HG02885 (cell line): ENCODE measurements at regions not wholly inside any gene's neighbourhood (a gene's known extent, or its start where the extent isn't known, plus 50 kb on each side); places are given as distances from the start of the nearest gene placed in this dataset.
"Not testable (repeated sequence)": the region's sequence is repeated elsewhere in the genome, so short reads cannot be mapped to it uniquely, and the experiment has no call there.

Source experiments
- ATAC-seq: cut with Tn5 transposase; IDR thresholded peaks from one replicate; pipeline ENCODE4 v1.9.1; 2021; ENCODE audit warnings: mild to moderate bottlenecking; ENCODE audit not compliant: unreplicated experiment, poor library complexity

DNA sequence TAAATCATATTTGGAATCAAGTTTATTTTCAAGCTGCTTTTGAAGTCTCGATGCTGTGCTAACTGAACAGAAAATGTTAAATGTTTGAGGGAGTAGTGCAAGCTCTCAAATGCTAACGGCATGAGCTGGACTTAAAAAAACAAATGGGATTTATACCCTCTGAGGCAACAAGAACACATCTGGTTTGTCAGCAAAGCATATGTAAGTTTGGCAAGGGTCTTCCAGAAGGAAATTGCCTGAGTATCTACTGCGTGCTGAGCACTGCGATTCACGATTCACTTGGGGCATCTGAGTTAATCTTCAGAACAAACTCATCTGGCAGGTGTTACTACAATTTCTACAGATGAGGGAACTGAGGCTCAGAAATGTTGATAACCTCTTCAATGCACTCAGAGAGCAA, 98.4 kb upstream of the C9orf72 start:
- ATAC-seq: no peak

DNA sequence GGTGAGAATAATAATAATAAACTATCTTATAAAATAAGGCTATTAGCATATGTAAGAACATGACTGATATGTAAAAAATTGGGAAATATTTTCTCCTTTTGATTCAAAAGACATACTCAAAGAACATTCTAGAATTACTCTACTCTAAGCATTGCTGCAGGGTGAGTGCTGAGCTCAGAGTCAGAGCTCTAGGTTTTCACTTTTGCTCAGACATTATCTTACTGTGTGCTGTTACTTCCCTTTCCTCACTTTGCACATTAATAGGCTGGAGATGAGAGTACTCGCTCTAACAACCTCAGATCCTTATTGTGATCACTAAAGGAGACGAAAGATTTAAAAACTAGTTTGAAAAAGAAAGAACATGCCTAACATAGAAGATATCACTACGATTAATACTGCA, 99.4 kb upstream of the C9orf72 start:
- no peak for ATAC-seq

DNA sequence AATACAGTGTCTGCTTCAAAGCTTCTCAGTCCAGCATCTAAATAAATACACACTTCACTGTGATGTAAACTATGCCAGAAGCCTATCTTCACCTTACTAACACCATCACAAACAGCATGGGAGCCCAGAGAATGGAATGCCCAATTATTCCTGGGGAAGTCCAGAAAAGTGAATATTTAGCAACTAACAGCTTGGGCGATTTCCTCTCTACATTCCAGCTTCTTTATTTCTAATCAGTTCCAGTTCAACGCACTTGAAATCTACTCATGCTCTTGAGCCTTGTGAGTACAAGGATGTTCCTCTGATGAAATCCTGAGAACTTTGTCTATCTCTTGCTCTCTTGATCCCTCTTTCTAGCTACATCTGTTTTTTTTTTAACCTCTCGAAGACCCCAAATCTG, 100.4 kb upstream of the C9orf72 start:
- ATAC-seq: no peak

DNA sequence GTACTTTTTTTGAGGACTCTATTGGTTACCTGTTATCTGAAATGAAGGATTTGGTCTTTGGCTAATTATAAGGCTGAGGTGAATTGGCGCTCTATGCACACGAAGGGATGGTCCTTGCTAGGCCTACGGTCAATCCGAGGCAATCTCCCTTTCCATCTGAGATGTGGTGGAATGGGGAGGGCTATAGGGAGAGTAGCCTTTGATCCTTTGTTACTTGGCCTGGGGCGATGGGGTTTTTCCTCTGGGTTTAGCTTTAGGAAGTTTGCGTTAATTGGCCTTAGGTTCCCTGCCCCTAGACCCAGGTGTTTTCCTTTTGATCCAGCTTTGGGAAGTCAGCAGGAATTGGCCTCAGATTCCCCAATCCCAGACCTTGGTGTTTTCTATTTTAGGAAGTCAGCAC, 102.1 kb upstream of the C9orf72 start:
- ATAC-seq: no peak

DNA sequence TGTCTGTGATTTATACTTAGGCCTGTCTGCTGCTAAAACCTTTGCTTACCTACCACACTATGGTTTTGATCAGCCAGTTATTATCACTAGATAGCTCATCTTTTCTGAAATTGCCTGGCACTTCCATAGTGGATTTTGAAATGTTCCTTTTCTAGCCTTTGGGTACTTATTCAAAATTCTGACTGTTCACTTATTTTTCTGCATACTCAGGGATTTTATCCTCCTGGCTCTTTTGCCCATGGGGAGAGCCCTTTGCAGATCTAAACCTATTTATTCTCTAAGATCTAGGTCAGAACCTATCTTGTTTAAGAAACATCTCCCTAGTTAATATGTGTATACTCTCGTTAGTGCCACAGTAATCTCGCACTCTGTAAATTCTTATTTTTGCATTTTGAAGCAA, 103.5 kb upstream of the C9orf72 start:
- no peak for ATAC-seq

DNA sequence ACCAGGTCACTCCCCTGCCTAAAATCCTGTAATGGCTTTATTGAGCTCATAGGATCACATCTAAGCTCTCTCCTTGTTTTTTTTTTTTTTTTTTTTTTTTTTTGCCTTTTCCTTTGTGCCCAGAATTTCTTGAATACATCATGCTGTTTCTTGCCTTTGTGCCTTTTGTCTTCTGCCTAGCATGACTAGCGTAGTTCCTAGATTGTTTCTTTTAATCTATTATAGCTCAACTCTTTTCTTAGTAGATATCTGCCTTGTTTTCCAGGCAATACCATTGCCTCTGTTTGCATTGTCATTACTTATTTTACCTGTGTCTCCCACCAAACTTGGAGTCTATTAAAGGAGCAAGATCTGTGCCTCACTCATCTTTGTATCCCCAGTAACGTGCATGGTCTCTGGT, 106.1 kb upstream of the C9orf72 start:
- no peak for ATAC-seq

DNA sequence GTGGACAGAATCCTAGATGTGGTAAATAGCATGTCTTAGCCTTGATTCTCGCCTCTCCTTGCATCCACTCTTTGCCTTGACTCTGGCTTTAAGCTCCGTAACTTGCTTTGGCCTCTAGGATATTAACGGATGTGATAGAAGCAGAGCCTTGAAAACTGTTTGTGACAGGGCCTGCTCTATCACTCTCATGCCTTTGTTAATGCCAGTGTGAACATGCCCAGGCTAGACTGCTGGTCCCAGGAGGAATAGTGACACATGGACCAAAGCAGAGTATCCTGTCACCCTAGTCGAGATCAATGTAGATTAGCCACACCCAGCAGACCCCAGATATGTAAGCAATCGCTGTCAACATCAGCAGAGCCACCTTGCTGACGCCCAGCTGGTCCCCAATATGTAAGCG, 109.9 kb upstream of the C9orf72 start:
- no peak for ATAC-seq

DNA sequence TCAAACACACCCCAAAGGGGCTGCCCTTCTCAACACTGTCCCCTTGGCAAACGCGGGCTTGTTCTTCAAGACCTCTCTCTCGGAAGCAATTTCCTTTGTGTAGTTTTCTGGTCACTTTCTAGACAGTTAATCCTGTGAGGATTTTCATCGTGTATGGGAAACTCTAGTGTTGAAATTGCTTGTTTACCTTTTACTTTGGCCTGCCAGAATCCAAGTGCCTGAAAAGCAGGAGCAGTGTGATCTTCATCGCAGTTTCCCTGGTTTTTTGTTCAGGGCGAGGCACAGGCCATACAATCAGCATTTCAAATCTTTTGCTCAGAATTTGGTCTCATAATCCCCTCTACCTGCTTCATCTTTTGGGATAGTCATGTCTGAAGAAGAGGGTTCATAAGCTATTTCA, 115.7 kb upstream of the C9orf72 start:
- ATAC-seq: no peak

DNA sequence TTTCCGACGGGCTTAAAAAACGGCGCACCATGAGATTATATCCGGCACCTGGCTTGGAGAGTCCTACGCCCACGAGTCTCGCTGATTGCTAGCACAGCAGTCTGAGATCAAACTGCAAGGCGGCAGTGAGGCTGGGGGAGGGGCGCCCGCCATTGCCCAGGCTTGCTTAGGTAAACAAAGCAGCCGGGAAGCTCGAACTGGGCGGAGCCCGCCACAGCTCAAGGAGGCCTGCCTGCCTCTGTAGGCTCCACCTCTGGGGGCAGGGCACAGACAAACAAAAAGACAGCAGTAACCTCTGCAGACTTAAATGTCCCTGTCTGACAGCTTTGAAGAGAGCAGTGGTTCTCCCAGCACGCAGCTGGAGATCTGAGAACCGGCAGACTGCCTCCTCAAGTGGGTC, 117.5 kb upstream of the C9orf72 start:
- not testable (repeated sequence) for ATAC-seq

DNA sequence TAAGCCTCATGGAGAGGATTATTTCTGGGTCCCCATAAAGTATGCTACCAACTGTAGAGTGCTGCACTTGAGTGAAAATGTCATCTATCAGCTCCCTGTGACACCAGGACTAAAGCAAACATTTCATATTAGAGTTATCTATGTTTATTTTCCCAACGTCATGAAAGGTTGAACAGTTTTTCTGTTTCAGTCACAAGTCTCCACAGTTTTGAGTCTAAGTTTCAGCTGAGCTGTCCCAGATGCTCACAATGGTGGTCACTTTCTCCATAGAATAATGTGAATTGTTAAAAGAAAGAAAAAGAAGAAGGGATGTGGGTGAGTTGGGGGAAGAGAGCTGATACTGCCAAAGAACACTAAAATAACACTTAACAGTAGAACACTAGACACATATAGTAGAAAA, 126.3 kb upstream of the C9orf72 start:
- no peak for ATAC-seq

DNA sequence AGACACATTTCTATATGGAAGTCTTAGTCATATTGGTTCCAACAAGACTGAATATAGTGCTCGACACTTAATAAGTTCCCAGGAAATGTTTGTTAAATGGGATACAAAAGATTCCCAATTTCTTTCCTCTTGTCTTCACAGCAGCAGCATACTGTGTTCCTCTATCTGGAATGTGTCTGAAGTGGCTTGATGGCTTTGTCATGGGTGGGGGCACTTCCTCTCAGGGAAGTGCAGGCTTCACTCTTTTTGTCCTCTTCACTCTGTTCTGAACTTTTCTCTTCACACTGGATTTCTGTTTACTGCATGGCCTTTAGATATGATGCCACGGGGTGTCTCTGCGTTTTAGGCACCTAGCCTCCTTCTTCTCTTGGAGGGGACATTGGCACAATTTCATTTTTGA, 127.7 kb upstream of the C9orf72 start:
- no peak for ATAC-seq

DNA sequence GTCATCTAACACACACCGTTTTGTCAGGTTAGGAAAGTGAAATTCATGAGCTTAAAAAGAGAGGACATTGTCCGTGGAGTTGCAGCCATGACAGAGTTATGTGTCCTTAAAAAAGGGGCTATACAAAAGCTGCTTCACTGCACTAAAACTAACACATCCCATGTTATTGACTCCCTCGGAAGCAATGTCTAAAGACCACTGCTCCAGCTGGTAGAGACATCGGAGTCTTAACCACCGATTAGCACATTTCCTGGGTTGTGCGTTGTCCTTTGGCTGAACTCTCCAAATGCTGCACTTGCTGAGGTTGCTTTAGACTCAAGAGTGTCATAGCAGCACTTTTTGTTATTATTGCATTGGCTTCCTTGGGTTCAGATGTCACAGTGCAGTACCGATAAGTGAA, 128.3 kb upstream of the C9orf72 start:
- ATAC-seq: no peak

DNA sequence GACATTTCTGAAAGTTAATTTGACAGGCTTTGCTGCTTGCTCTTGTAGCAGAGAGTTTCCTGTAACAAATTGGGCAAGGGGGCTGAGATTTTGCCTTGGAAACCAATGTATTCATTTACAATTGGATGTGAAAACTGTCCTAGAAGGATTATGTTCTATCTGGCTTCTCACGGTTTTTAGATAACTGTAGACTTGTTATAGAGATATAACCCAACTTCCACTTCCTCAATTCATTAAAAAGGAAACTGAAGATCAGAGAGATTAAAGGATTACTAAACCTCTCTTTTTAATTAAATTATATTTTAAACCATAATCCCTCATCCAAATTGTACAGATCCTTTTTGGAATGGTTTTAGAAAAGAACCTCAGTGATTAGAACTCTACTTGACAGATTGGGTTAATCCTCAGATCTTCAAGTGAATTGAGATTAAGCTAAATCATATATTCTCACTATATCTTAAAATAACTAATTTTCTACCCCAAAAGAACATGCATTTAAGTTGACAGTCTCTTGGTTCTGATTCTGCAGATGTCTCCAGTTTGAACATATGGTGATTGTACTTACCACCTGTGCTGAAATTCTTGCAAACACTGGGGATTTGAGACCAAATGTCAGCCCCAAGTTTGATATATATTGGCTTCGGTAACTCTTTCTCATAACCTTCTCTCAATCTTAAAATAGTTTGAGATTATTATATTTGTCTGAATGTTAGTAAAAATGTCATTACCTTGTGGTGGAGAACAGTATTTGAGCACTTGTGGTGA, 130.1 kb upstream of the C9orf72 start:
- ATAC-seq: no peak

DNA sequence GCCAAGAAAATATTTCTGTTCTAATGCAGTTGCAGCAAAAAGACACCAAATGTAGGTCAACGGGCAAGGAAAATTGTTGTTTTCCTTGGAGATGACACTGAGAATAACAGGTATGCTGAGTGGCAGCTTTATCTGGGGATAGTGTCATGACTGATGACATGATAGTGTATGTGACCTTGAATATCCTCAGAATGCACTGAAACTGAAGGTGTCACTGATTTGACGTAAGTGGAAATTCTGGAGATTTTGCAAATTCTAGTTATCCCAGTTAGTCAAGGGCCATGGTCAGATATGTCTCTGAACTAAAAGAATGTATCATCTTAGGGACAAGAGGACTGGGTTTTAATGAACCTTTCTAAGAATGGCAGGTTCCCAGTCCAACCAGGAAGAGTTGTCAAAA, 138.0 kb upstream of the C9orf72 start:
- no peak for ATAC-seq

DNA sequence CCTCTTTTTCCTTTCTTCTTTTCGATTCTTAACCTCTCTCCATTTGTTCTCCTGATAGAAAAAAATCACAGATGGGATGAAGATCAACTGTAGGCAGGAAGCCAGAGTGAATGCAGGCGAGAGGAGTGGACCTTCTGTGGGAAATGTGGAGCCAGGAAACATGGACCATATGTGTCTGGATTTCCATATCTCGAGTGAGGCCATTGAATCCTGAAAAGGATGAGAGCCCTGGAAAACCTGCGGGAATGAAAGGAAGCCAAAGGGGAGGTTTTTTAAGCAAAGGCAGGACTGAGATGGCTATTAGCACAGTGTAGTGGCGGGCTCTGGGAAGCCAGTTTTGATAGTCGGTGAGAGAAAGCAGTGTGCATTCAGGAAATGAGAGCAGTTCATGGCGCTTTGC, 139.5 kb upstream of the C9orf72 start:
- ATAC-seq: no peak

DNA sequence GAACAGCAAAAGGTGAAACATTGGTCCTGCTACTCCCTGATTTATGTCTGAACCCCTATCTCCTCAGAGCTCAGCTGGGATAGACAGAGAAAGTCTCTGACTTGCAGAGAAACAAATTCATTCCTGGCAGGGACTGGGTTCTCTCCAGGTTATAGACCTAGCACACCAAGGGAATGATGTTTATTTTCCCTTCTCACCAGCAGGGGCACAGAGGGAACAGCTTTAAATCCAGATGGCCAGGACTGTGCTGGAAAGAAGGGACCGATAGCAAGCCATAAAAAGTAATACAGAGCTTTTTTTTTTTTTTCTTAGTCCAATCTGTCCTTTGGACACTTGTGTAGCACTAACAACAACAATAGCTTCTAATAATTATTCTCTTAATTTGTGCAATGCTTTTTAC, 141.1 kb upstream of the C9orf72 start:
- no peak for ATAC-seq

DNA sequence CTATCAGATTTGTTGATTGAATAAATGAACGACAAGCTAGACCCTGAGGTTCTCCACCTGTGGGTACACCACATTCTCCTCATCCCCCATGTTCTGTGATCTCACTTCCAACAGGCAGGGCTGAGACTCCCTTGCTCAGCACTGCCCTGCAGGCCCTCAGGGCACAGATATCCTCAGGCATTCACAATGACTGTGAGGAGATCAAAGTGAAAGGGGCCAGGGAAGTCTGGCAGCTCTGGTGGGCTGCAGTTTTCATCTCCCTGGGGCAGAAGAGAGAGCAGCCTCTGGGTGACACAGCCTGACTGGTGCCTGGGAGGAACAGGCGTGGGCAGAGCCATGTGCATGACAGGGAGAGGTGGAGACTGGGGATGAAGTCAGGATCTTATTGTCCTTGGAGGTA, 142.4 kb upstream of the C9orf72 start:
- no peak for ATAC-seq

DNA sequence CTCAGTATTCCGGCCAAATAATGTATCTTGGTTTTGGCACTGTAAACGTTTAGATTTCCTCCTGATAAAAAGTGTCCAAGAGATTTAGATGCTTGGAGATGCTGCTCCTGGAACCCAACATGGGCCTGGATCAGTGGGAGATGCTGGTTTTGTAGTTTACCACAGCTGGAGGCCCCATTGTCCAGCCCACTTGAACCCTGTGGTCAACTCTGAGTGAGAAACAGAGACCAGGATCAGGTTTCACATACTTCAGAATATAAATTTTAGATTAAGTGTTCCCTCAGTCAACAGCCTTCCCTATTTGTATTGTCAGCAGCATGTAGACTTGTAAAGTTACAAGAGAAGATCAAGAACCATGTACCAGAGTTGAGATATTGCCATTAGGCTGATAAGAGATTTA, 144.7 kb upstream of the C9orf72 start:
- ATAC-seq: no peak

DNA sequence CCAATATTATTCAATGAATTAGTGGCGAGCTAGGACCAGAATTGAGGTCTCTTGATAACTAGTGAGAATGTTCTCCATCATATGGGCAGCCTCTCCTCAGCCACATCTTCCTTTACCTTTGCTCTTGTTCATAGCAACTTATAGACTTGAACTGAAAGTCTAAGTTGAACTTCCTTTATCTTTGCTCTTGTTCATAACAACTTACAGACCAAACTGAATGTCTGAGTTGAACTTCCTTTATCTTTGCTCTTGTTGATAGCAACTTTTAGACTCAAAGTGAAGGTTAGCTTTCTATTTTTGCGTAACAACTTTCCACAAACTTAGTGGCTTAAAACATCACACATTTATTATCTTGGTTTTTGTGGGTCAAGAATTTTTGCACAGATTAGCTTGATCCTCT, 146.4 kb upstream of the C9orf72 start:
- no peak for ATAC-seq

DNA sequence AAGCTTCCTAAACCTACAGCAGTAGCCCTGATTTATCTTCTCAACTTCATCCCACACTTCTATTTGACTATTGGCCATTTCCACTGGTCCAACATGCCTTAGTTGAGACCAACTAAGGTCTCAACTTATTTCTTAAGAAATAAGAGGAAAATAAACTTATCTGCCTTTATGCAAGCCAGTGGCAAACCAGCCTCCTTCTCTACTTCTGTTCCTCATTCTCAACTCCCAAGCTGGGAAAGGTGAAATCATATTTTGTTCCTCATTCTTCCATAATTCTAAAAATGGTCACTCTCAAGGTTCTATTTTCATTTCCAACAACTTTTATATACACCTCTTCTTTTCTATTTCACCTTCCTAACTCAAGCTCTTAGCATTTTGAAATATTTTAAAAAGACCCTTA, 149.6 kb upstream of the C9orf72 start:
- no peak for ATAC-seq

DNA sequence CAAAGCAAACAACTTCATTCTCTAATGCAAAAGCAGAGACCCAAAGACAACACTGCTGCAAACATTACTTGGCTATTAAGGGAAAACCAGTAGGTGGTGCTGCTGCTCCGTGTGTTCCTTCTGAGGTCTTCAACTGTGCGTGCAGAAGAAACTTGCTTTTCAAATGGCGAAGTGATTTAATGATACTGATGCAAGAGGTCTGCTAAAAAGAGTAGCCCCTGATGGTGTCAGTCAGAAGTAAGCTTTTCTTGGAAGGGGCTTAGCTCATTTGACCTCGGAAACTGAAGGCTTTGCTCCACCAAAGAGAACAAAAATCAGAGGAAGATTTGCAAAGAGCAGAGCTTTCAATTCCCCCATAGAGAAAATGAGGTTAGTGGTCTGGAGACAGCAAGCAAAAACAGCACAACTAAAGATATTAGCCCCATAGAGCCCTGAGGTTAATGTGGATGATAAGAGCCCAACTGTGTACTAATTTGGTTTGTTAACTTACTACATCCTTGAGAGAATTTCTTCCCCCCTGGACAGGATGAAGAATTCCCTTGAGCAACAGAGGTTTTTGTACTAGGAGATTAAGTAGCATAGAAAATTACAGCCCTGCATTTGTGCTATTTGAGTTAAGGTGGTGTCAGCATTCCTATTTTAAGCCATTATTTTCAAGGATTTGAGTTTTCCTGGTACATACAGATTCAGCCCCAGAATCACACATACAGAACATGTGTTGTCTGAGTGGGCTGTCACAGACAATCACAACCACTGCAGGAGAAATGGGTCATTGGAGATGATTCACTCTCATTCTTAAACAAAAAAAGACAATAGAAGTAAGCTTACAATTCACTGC, 153.2 kb upstream of the C9orf72 start:
- ATAC-seq: peak; percentile 87

DNA sequence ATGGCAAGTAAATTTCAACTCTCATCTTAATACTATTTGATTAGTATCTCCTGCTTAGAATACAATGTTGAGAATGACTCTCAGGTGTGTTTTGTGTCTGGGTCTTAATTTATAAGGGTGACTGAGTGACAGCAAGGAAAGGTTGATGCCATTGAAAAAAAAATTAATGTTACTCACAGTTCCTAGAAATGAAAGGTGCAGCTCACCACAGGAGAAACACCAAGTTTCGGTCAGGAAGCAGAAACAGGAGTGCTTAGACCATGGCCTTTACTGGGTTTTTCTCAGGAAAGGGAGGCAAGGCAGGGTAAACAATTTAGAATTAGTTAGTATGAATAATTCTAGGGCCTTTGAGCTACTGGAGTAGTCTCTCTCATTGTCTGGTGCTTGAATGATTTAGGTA, 159.2 kb upstream of the C9orf72 start:
- ATAC-seq: no peak
